ENCODE measurements at regions not wholly inside any gene's neighbourhood (a gene's known extent, or its start where the extent isn't known, plus 50 kb on each side); places are given as distances from the start of the nearest gene placed in this dataset.
"Not testable (repeated sequence)": the region's sequence is repeated elsewhere in the genome, so short reads cannot be mapped to it uniquely, and the experiment has no call there.

GRCh38 chr2:125822746-125823145, 833.2 kb upstream of the GYPC start:
- DNase-seq (no peak), ATAC-seq (no peak)
- H3K36me3 ChIP-seq = no peaks in the 10 kb centered on the region
- no peak for TF ChIP-seq CTCF (IDR thresholded peaks at IDR 0.05)
- no peaks in the 10 kb centered on the region for H3K9me3 ChIP-seq
- no peak overlapping the region for H3K27ac ChIP-seq
- no peak overlapping the region for H3K4me3 ChIP-seq
- H3K27me3 ChIP-seq (ENCODE audit: low read depth) = no peaks in the 10 kb centered on the region
- intact Hi-C loops (cut with DNase I) = no loop called here
- H3K4me1 ChIP-seq = no peaks in the 10 kb centered on the region

GRCh38 chr2:125825781-125826180, 830.2 kb upstream of the GYPC start:
- H3K27ac ChIP-seq; H3K36me3 ChIP-seq; H3K4me3 ChIP-seq; H3K27me3 ChIP-seq (ENCODE audit: low read depth); ATAC-seq; H3K9me3 ChIP-seq; intact Hi-C loops (cut with DNase I); DNase-seq; H3K4me1 ChIP-seq: not testable (repeated sequence)

- no peak for DNase-seq
- Histone ChIP-seq H3K36me3 (no peaks in the 10 kb centered on the region), H3K27ac (no peak overlapping the region), H3K27me3 (ENCODE audit: low read depth) (no peaks in the 10 kb centered on the region), H3K9me3 (no peaks in the 10 kb centered on the region), H3K4me1 (no peaks in the 10 kb centered on the region), H3K4me3 (no peak overlapping the region)
- ATAC-seq = no peak
- intact Hi-C loops (cut with DNase I) = no loop called here
- no peak for TF ChIP-seq CTCF (IDR thresholded peaks at IDR 0.05)
Measured at GRCh38 chr2:125837128-125837527, 818.8 kb upstream of the GYPC start.

- Histone ChIP-seq H3K27me3 (ENCODE audit: low read depth) (no peaks in the 10 kb centered on the region), H3K9me3 (no peaks in the 10 kb centered on the region), H3K36me3 (no peaks in the 10 kb centered on the region), H3K4me3 (no peak overlapping the region), H3K27ac (no peak overlapping the region), H3K4me1 (no peaks in the 10 kb centered on the region)
- DNase-seq (no peak), ATAC-seq (no peak)
- TF ChIP-seq CTCF (IDR thresholded peaks at IDR 0.05) = no peak
- intact Hi-C loops (cut with DNase I) = no loop called here
Measured at GRCh38 chr2:125837611-125838010, 818.3 kb upstream of the GYPC start.

GRCh38 chr2:125839945-125840344, 816.0 kb upstream of the GYPC start:
- H3K9me3 ChIP-seq = no peaks in the 10 kb centered on the region
- no peak for DNase-seq
- intact Hi-C loops (cut with DNase I) = no loop called here
- no peaks in the 10 kb centered on the region for H3K36me3 ChIP-seq
- H3K4me1 ChIP-seq = no peaks in the 10 kb centered on the region
- no peak for TF ChIP-seq CTCF (IDR thresholded peaks at IDR 0.05)
- H3K27ac ChIP-seq = no peak overlapping the region
- no peak overlapping the region for H3K4me3 ChIP-seq
- H3K27me3 ChIP-seq (ENCODE audit: low read depth) = no peaks in the 10 kb centered on the region
- ATAC-seq = no peak

GRCh38 chr2:125842041-125842440, 813.9 kb upstream of the GYPC start:
- Histone ChIP-seq H3K27me3 (ENCODE audit: low read depth) (no peaks in the 10 kb centered on the region), H3K36me3 (no peaks in the 10 kb centered on the region), H3K4me1 (no peaks in the 10 kb centered on the region), H3K9me3 (no peaks in the 10 kb centered on the region), H3K4me3 (no peak overlapping the region), H3K27ac (no peak overlapping the region)
- ATAC-seq (no peak), DNase-seq (no peak)
- no peak for TF ChIP-seq CTCF (IDR thresholded peaks at IDR 0.05)
- intact Hi-C loops (cut with DNase I) = no loop called here
